ENCODE measurements at regions not wholly inside any gene's neighbourhood (a gene's known extent, or its start where the extent isn't known, plus 50 kb on each side); places are given as distances from the start of the nearest gene placed in this dataset.
"Not testable (repeated sequence)": the region's sequence is repeated elsewhere in the genome, so short reads cannot be mapped to it uniquely, and the experiment has no call there.

- TF ChIP-seq, protein P1, sequence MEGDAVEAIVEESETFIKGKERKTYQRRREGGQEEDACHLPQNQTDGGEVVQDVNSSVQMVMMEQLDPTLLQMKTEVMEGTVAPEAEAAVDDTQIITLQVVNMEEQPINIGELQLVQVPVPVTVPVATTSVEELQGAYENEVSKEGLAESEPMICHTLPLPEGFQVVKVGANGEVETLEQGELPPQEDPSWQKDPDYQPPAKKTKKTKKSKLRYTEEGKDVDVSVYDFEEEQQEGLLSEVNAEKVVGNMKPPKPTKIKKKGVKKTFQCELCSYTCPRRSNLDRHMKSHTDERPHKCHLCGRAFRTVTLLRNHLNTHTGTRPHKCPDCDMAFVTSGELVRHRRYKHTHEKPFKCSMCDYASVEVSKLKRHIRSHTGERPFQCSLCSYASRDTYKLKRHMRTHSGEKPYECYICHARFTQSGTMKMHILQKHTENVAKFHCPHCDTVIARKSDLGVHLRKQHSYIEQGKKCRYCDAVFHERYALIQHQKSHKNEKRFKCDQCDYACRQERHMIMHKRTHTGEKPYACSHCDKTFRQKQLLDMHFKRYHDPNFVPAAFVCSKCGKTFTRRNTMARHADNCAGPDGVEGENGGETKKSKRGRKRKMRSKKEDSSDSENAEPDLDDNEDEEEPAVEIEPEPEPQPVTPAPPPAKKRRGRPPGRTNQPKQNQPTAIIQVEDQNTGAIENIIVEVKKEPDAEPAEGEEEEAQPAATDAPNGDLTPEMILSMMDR (conservative IDR thresholded peaks at IDR 0.05): not testable (repeated sequence)
- not testable (repeated sequence) for TF ChIP-seq EZH2 (IDR thresholded peaks at IDR 0.05; ENCODE audit: low read depth)
Measured at GRCh38 chr7:65699715-65700356, 173.0 kb upstream of the VKORC1L1 start.

Measured in PC-9 (cell line).